ENCODE measurements at regions not wholly inside any gene's neighbourhood (a gene's known extent, or its start where the extent isn't known, plus 50 kb on each side); places are given as distances from the start of the nearest gene placed in this dataset.

DNA sequence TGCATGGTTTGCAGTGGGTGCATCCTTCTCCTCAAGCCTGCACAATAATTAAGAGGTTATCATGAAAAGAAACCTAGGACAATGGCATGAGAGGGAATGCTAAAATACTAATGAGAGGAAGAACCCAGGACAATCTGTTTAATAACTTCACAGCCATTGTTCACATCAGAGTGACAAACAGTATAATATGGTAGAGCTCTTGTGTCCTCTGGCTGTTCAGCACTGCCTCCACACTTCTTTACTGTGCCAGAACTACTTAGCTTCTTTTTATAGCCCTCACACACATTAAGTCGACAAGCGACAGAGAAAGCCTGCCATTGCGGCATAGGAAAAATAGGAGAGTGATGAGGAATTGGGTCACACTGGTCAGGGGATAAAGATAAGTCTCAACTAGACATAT is 65.0 kb upstream of the MEIS2 start:
- CTCF ChIA-PET = no interaction called here
- H3K4me3 Mint-ChIP-seq = no peak overlapping the region

DNA sequence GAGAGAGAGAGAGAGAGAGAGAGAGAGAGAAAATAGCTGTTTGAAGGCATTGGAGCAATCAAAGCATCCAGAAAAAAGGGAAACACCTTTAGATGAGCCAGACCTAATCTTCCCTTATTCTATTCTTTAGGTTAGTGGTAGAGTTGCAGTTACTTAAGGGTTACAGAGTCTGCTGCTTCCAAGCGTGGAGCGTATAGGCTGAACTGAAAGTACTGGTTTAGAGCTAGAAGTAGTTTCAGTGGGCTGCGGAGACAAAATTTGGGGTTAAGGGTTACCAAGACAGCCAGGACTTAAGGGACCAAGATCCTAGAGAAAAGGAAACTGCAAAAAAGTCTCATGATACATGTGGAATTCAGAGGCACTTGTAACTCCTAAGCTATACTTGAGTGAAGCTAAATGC is 66.1 kb upstream of the MEIS2 start:
- no peaks in the 10 kb centered on the region for H3K9me3 ChIP-seq (ENCODE audit: low read length)
- H3K4me1 ChIP-seq (ENCODE audit: insufficient read depth, low read length) = no peaks in the 10 kb centered on the region
- POLR2A ChIA-PET = no interaction called here
- Mint-ChIP-seq H3K4me1 (no peaks in the 10 kb centered on the region), H3K27me3 (no peaks in the 10 kb centered on the region), H3K4me3 (no peak overlapping the region), H3K9me3 (peaks cover 0 to 3% (median 0%) of the 10 kb centered on the region in 5 donors), H3K36me3 (no peaks in the 10 kb centered on the region), H3K27ac (peak overlapping the region in 1 of 8 donors; percentile 19)
- no peak overlapping the region for H3K27ac ChIP-seq (ENCODE audit: low read depth, low read length)
- CTCF ChIA-PET = no interaction called here
- H3K27me3 ChIP-seq (ENCODE audit: insufficient read depth, low read length, poor library complexity, severe bottlenecking) = no peaks in the 10 kb centered on the region
- H3K4me3 ChIP-seq (ENCODE audit: low read length) = no peak overlapping the region
- no peaks in the 10 kb centered on the region for H3K36me3 ChIP-seq (ENCODE audit: insufficient read depth, low read length)
- no peak for DNase-seq

More for the DNA sequence above, 65.0 kb upstream of the MEIS2 start:
- no peaks in the 10 kb centered on the region for H3K36me3 Mint-ChIP-seq
- no peak overlapping the region for H3K27ac Mint-ChIP-seq
- no peak overlapping the region for H3K4me3 ChIP-seq (ENCODE audit: low read length)
- H3K27me3 ChIP-seq (ENCODE audit: insufficient read depth, low read length, poor library complexity, severe bottlenecking) = no peaks in the 10 kb centered on the region
- H3K9me3 Mint-ChIP-seq = peaks cover 0 to 3% (median 0%) of the 10 kb centered on the region in 5 donors
- no peaks in the 10 kb centered on the region for H3K9me3 ChIP-seq (ENCODE audit: low read length)
- no peak overlapping the region for H3K27ac ChIP-seq (ENCODE audit: low read depth, low read length)
- H3K27me3 Mint-ChIP-seq = peaks cover 0 to 2% of the 10 kb centered on the region in 2 donors
- no peak for DNase-seq
- no peaks in the 10 kb centered on the region for H3K36me3 ChIP-seq (ENCODE audit: insufficient read depth, low read length)
- H3K4me1 ChIP-seq (ENCODE audit: insufficient read depth, low read length) = no peaks in the 10 kb centered on the region
- no peaks in the 10 kb centered on the region for H3K4me1 Mint-ChIP-seq
- POLR2A ChIA-PET = no interaction called here

DNA sequence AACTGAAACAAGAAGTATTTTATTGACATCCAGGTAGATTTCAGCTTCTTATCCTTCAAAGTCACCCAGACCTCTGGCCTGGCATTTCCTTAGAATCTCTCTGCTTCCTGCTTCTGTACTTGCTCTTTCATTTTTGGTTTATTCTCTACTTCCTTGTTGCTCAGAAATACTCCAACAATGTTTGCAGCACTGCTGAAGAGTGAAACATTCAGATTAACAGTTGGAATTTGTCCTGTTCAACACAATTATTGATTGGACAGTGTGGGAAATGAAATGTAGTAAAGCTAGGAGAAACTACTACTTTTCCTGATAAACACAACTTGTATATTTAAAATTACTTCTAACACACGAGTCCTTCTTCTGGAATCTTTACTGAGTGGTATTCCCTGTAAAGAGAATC is 81.0 kb upstream of the MEIS2 start:
- no peak overlapping the region for H3K4me3 ChIP-seq (ENCODE audit: low read length)
- no peaks in the 10 kb centered on the region for H3K27me3 ChIP-seq (ENCODE audit: insufficient read depth, low read length, poor library complexity, severe bottlenecking)
- no peak for DNase-seq
- H3K4me3 Mint-ChIP-seq = no peak overlapping the region
- no peak overlapping the region for H3K27ac Mint-ChIP-seq
- no peak overlapping the region for H3K27ac ChIP-seq (ENCODE audit: low read depth, low read length)
- no peaks in the 10 kb centered on the region for H3K4me1 ChIP-seq (ENCODE audit: insufficient read depth, low read length)
- peaks cover 7 to 23% (median 9%) of the 10 kb centered on the region in 5 donors for H3K9me3 Mint-ChIP-seq
- ChIA-PET CTCF (no interaction called here), POLR2A (no interaction called here)
- no peaks in the 10 kb centered on the region for H3K36me3 ChIP-seq (ENCODE audit: insufficient read depth, low read length)
- no peaks in the 10 kb centered on the region for H3K36me3 Mint-ChIP-seq
- H3K9me3 ChIP-seq (ENCODE audit: low read length) = no peaks in the 10 kb centered on the region
- no peaks in the 10 kb centered on the region for H3K4me1 Mint-ChIP-seq
- no peaks in the 10 kb centered on the region for H3K27me3 Mint-ChIP-seq

DNA sequence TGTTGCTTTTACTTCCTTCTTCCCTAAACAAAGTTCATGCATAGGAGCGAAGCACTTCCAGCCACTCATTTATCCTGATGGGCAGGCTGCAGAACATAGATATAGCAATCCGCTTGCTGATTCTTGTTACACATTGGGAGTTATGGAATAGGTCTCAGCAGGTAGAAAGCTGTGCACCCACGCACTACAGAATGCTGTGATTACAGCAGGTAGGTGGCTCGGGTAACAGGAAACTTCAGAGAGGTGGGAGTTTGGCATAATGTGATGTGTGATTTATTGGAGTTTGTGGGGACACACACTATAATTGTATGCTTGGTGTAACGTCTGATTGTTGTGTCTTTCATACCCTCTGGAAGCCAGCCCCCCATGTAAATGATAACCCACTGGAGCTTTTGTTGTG is 99.2 kb upstream of the MEIS2 start:
- CTCF ChIA-PET = no interaction called here
- no peak for DNase-seq
- H3K36me3 ChIP-seq (ENCODE audit: insufficient read depth, low read length) = no peaks in the 10 kb centered on the region
- H3K4me1 ChIP-seq (ENCODE audit: insufficient read depth, low read length) = no peaks in the 10 kb centered on the region
- H3K36me3 Mint-ChIP-seq = no peaks in the 10 kb centered on the region
- peaks cover 0 to 7% (median under 1%) of the 10 kb centered on the region in 5 donors for H3K9me3 Mint-ChIP-seq
- H3K27me3 Mint-ChIP-seq = no peaks in the 10 kb centered on the region
- no peak overlapping the region for H3K4me3 Mint-ChIP-seq
- H3K4me1 Mint-ChIP-seq = no peaks in the 10 kb centered on the region
- POLR2A ChIA-PET = no interaction called here
- no peaks in the 10 kb centered on the region for H3K9me3 ChIP-seq (ENCODE audit: low read length)
- H3K27me3 ChIP-seq (ENCODE audit: insufficient read depth, low read length, poor library complexity, severe bottlenecking) = no peaks in the 10 kb centered on the region
- no peak overlapping the region for H3K4me3 ChIP-seq (ENCODE audit: low read length)
- H3K27ac Mint-ChIP-seq = no peak overlapping the region
- H3K27ac ChIP-seq (ENCODE audit: low read depth, low read length) = no peak overlapping the region

DNA sequence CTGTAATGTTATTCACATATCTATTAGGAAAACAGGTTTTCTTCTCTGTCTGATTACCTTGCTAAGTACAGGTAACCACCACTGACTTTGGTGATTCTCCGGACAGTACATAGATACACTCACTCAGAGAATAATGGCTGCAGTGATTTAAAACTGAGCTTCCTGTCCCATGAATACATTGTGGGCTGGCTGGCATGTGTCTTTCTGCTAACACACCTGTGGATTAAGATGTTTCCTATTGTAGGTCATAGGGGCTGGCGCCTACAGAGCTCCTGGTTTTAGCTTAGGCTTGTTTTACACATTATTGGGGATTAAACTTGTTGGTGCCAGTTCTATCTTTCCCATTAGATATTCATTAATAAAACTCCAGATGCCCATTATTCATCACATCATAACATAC is 102.7 kb upstream of the MEIS2 start:
- Histone ChIP-seq H3K27me3 (ENCODE audit: insufficient read depth, low read length, poor library complexity, severe bottlenecking) (no peaks in the 10 kb centered on the region), H3K36me3 (ENCODE audit: insufficient read depth, low read length) (no peaks in the 10 kb centered on the region), H3K4me1 (ENCODE audit: insufficient read depth, low read length) (no peaks in the 10 kb centered on the region), H3K27ac (ENCODE audit: low read depth, low read length) (no peak overlapping the region), H3K4me3 (ENCODE audit: low read length) (no peak overlapping the region), H3K9me3 (ENCODE audit: low read length) (no peaks in the 10 kb centered on the region)
- Mint-ChIP-seq H3K4me1 (no peaks in the 10 kb centered on the region), H3K9me3 (peaks cover 0 to 3% (median 0%) of the 10 kb centered on the region in 5 donors), H3K36me3 (no peaks in the 10 kb centered on the region), H3K27ac (no peak overlapping the region), H3K4me3 (no peak overlapping the region), H3K27me3 (no peaks in the 10 kb centered on the region)
- CTCF ChIA-PET = no interaction called here
- POLR2A ChIA-PET = no interaction called here
- DNase-seq = no peak

- no peaks in the 10 kb centered on the region for H3K36me3 Mint-ChIP-seq
- DNase-seq = no peak
- no peak overlapping the region for H3K27ac Mint-ChIP-seq
- no peaks in the 10 kb centered on the region for H3K9me3 ChIP-seq (ENCODE audit: low read length)
- no peaks in the 10 kb centered on the region for H3K27me3 ChIP-seq (ENCODE audit: insufficient read depth, low read length, poor library complexity, severe bottlenecking)
- no peaks in the 10 kb centered on the region for H3K4me1 Mint-ChIP-seq
- no peak overlapping the region for H3K4me3 Mint-ChIP-seq
- H3K27ac ChIP-seq (ENCODE audit: low read depth, low read length) = no peak overlapping the region
- CTCF ChIA-PET = no interaction called here
- no peaks in the 10 kb centered on the region for H3K27me3 Mint-ChIP-seq
- no peaks in the 10 kb centered on the region for H3K36me3 ChIP-seq (ENCODE audit: insufficient read depth, low read length)
- no peak overlapping the region for H3K4me3 ChIP-seq (ENCODE audit: low read length)
- no peaks in the 10 kb centered on the region for H3K4me1 ChIP-seq (ENCODE audit: insufficient read depth, low read length)
- H3K9me3 Mint-ChIP-seq = peaks cover 0 to 3% (median 0%) of the 10 kb centered on the region in 5 donors
- POLR2A ChIA-PET = no interaction called here
These were observed 104.3 kb upstream of the MEIS2 start for GRCh38 chr15:37204692-37205091.

DNA sequence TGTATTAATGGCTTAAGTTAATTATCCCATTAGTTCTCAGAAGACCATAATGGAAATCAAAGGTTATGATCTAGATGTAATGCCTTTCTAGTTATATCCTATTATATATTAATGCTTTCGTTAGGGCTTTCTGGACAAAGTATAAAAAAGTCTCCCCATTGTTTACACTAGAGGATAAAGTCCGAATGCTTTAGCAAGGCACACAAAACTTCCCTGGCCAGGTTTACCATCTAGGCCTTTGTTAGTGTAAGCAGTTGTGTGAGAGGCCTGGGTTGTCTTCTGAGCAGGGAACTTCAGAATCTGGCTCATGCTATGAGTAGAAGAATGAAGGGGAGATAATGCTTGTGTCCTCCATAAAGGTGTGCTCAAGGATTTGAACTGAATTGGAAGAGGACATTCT is 106.3 kb upstream of the MEIS2 start:
- no peaks in the 10 kb centered on the region for H3K27me3 ChIP-seq (ENCODE audit: insufficient read depth, low read length, poor library complexity, severe bottlenecking)
- no peak overlapping the region for H3K27ac ChIP-seq (ENCODE audit: low read depth, low read length)
- H3K4me3 Mint-ChIP-seq = no peak overlapping the region
- peaks cover 0 to 3% (median 0%) of the 10 kb centered on the region in 5 donors for H3K9me3 Mint-ChIP-seq
- no peaks in the 10 kb centered on the region for H3K36me3 Mint-ChIP-seq
- ChIA-PET CTCF (no interaction called here), POLR2A (no interaction called here)
- no peaks in the 10 kb centered on the region for H3K36me3 ChIP-seq (ENCODE audit: insufficient read depth, low read length)
- DNase-seq = no peak
- H3K9me3 ChIP-seq (ENCODE audit: low read length) = no peaks in the 10 kb centered on the region
- no peak overlapping the region for H3K27ac Mint-ChIP-seq
- peaks cover 0 to 1% of the 10 kb centered on the region in 2 donors for H3K27me3 Mint-ChIP-seq
- H3K4me3 ChIP-seq (ENCODE audit: low read length) = no peak overlapping the region
- no peaks in the 10 kb centered on the region for H3K4me1 ChIP-seq (ENCODE audit: insufficient read depth, low read length)
- no peaks in the 10 kb centered on the region for H3K4me1 Mint-ChIP-seq

DNA sequence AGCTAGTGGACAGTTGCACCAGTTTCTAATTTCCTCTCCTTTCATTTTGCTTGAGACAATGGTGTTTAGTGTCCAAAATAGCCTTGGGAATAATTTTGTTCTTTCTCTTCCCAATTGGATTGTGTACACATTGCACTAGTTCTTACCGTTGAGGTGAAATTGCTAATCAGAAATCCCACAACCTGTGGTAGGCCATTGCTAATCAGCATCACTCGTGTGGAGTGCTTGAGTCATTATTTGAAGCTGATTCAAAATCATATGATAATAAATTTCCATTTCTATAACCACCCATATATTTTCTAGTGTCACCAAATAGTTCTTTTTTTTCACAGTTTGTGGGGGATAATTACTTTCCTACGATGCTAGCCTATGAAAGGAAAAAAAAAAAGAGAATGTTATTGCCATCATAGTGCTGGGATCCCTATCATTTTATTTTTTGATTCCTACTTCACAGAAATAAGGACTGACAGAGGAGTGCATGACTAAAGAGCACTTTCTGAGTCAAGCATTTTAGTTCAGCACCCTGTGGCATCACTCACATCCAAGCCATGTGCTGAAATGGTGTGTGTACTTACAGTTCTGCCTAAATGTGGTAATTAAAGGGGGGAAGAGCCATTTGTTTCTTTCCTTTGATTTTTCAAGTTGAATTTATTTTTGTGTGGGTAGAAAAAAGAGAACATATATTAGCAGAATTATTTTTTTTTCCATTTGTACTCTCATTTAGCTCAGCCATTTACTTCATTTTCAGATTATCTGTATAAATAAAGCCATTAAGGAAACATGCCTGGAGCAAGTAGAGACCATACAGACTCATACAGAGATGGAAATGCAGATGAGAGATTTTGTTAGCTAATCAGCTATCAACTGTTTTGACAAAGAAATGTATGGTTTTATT is 108.0 kb upstream of the MEIS2 start:
- H3K27me3 Mint-ChIP-seq = peaks cover 0 to 3% of the 10 kb centered on the region in 2 donors
- DNase-seq = no peak
- Histone ChIP-seq H3K4me1 (ENCODE audit: insufficient read depth, low read length) (no peaks in the 10 kb centered on the region), H3K27me3 (ENCODE audit: insufficient read depth, low read length, poor library complexity, severe bottlenecking) (no peaks in the 10 kb centered on the region), H3K27ac (ENCODE audit: low read depth, low read length) (no peak overlapping the region), H3K36me3 (ENCODE audit: insufficient read depth, low read length) (no peaks in the 10 kb centered on the region), H3K4me3 (ENCODE audit: low read length) (no peak overlapping the region), H3K9me3 (ENCODE audit: low read length) (no peaks in the 10 kb centered on the region)
- CTCF ChIA-PET = no interaction called here
- POLR2A ChIA-PET = no interaction called here
- no peaks in the 10 kb centered on the region for H3K4me1 Mint-ChIP-seq
- H3K36me3 Mint-ChIP-seq = no peaks in the 10 kb centered on the region
- H3K4me3 Mint-ChIP-seq = no peak overlapping the region
- peaks cover 0 to 7% (median 5%) of the 10 kb centered on the region in 5 donors for H3K9me3 Mint-ChIP-seq
- H3K27ac Mint-ChIP-seq = no peak overlapping the region

Data from CD8-positive, alpha-beta memory T cell (primary cell).